ENCODE measurements at regions not wholly inside any gene's neighbourhood (a gene's known extent, or its start where the extent isn't known, plus 50 kb on each side); places are given as distances from the start of the nearest gene placed in this dataset.

- Histone ChIP-seq H3K4me1 (ENCODE audit: insufficient read depth, low read length, poor library complexity, severe bottlenecking) (no peaks in the 10 kb centered on the region), H3K27me3 (replicated peaks; ENCODE audit: insufficient read depth, low read depth, low read length, poor library complexity) (no peaks in the 10 kb centered on the region), H3K36me3 (ENCODE audit: insufficient read depth, low read length, poor library complexity, severe bottlenecking) (no peaks in the 10 kb centered on the region), H3K27ac (ENCODE audit: low read depth, low read length, poor library complexity, severe bottlenecking) (no peak overlapping the region), H3K4me3 (ENCODE audit: low read depth, low read length, poor library complexity, severe bottlenecking) (no peak overlapping the region), H3K9me3 (ENCODE audit: low read depth, low read length, poor library complexity, severe bottlenecking) (no peaks in the 10 kb centered on the region)
- DNase-seq (ENCODE audit: low spot score), result no peak
- POLR2A ChIA-PET (ENCODE audit: low non-redundant PET), result no interaction called here
- intact Hi-C loops (cut with micrococcal nuclease; ENCODE audit: unreplicated experiment), result no loop called here
- CTCF ChIA-PET, result no interaction called here
- no TSS peak for BruUV-seq (replicated peaks)
- TF ChIP-seq CTCF (conservative IDR thresholded peaks at IDR 0.05; ENCODE audit: low read depth, low read length) (no peak), EZH2 (IDR thresholded peaks at IDR 0.05; ENCODE audit: borderline replicate concordance, low read depth, low read length, poor library complexity, severe bottlenecking) (no peak)
Measured at GRCh38 chr12:91926848-91927247, 218.8 kb downstream of the BTG1 start.

DNA sequence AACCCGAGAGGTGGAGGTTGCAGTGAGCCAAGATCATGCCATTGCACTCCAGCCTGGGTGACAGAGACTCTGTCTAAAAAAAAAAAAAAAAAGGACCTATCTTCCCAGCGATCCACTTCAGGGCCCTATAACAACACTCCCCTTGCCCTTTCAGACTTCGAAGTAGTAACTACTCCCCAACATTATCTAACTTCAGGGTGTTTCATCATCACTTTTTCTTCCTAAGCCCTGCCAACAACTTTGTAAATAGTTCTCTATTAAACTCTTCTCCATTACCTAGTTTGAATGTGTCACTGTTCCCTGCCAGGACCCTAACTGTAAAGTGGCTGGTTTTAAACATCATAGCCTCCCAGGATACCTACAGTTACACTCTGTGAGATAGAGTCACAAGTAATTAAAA, 220.8 kb downstream of the BTG1 start:
- Histone ChIP-seq H3K9me3 (ENCODE audit: low read depth, low read length, poor library complexity, severe bottlenecking) (no peaks in the 10 kb centered on the region), H3K4me3 (ENCODE audit: low read depth, low read length, poor library complexity, severe bottlenecking) (no peak overlapping the region), H3K4me1 (ENCODE audit: insufficient read depth, low read length, poor library complexity, severe bottlenecking) (no peaks in the 10 kb centered on the region), H3K27ac (ENCODE audit: low read depth, low read length, poor library complexity, severe bottlenecking) (no peak overlapping the region), H3K27me3 (replicated peaks; ENCODE audit: insufficient read depth, low read depth, low read length, poor library complexity) (no peaks in the 10 kb centered on the region), H3K36me3 (ENCODE audit: insufficient read depth, low read length, poor library complexity, severe bottlenecking) (no peaks in the 10 kb centered on the region)
- no TSS peak for BruUV-seq (replicated peaks)
- no peak for DNase-seq (ENCODE audit: low spot score)
- POLR2A ChIA-PET (ENCODE audit: low non-redundant PET), result no interaction called here
- CTCF ChIA-PET, result no interaction called here
- intact Hi-C loops (cut with micrococcal nuclease; ENCODE audit: unreplicated experiment), result no loop called here
- no peak for TF ChIP-seq EZH2 (IDR thresholded peaks at IDR 0.05; ENCODE audit: borderline replicate concordance, low read depth, low read length, poor library complexity, severe bottlenecking)
- no peak for TF ChIP-seq CTCF (conservative IDR thresholded peaks at IDR 0.05; ENCODE audit: low read depth, low read length)

- Histone ChIP-seq H3K9me3 (ENCODE audit: low read depth, low read length, poor library complexity, severe bottlenecking) (no peaks in the 10 kb centered on the region), H3K27ac (ENCODE audit: low read depth, low read length, poor library complexity, severe bottlenecking) (no peak overlapping the region), H3K27me3 (replicated peaks; ENCODE audit: insufficient read depth, low read depth, low read length, poor library complexity) (no peaks in the 10 kb centered on the region), H3K4me3 (ENCODE audit: low read depth, low read length, poor library complexity, severe bottlenecking) (no peak overlapping the region), H3K4me1 (ENCODE audit: insufficient read depth, low read length, poor library complexity, severe bottlenecking) (no peaks in the 10 kb centered on the region), H3K36me3 (ENCODE audit: insufficient read depth, low read length, poor library complexity, severe bottlenecking) (no peaks in the 10 kb centered on the region)
- ChIA-PET CTCF (no interaction called here), POLR2A (ENCODE audit: low non-redundant PET) (no interaction called here)
- BruUV-seq (replicated peaks), result no TSS peak
- TF ChIP-seq CTCF (conservative IDR thresholded peaks at IDR 0.05; ENCODE audit: low read depth, low read length), result no peak
- TF ChIP-seq EZH2 (IDR thresholded peaks at IDR 0.05; ENCODE audit: borderline replicate concordance, low read depth, low read length, poor library complexity, severe bottlenecking), result no peak
- no peak for DNase-seq (ENCODE audit: low spot score)
- intact Hi-C loops (cut with micrococcal nuclease; ENCODE audit: unreplicated experiment), result no loop called here
Measured at GRCh38 chr12:91923864-91924263, 221.8 kb downstream of the BTG1 start.

All from A673 (cell line).